ENCODE measurements at regions not wholly inside any gene's neighbourhood (a gene's known extent, or its start where the extent isn't known, plus 50 kb on each side); places are given as distances from the start of the nearest gene placed in this dataset.

DNA sequence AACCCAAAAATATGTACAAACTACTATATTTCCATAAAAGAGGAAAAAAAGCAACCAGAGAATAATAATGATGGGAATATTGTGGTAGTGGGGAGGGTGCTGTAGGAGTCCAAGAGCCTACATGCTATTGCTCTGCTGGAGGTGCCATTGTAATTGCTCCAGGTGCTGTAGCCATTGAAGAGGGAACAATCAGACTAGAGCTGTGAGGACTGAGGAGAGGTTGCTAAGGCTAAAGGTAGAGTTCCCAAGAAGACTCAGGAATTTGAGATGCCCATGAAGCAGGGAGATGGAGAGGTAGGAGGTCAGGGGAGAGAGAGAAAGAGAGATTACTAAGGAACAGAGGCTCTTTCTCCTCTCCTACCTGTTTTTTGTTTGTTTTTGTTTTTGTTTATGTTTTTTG is 394.0 kb downstream of the DMRTA1 start:
- no peak for TF ChIP-seq BHLHE40 (IDR thresholded peaks at IDR 0.05; ENCODE audit: low read depth, low read length)
- TF ChIP-seq SMC3 (IDR thresholded peaks at IDR 0.05; ENCODE audit: low read depth, low read length), result no peak

Data from IMR-90 (cell line).